Vagina (tissue), 2 donors: ENCODE measurements at regions not wholly inside any gene's neighbourhood (a gene's known extent, or its start where the extent isn't known, plus 50 kb on each side); places are given as distances from the start of the nearest gene placed in this dataset.

ENCODE experiments used
- POLR2A ChIP-seq, 2 donors: fragments of 450-650 bp; IDR thresholded peaks; one replicate each; pipeline ENCODE4 v1.6.1; 2017; ENCODE audit warnings: antibody characterized with exemption in 2 of 2, mild to moderate bottlenecking in 2 of 2, moderate library complexity in 2 of 2
- TF ChIP-seq, protein P1 (sequence below), 3 experiments: fragments of 450-650 bp in 2 of 3; fragments of 200-600 bp in 1 of 3; sonication (generic) in 1 of 3; IDR thresholded peaks; one replicate each; pipeline ENCODE4 v1.5.1; 2017 to 2019; ENCODE audit warnings: antibody characterized with exemption in 3 of 3, mild to moderate bottlenecking in 2 of 3, moderate library complexity in 2 of 3

- TF ChIP-seq POLR2A (IDR thresholded peaks at IDR 0.05) = no peak
- TF ChIP-seq, protein P1, sequence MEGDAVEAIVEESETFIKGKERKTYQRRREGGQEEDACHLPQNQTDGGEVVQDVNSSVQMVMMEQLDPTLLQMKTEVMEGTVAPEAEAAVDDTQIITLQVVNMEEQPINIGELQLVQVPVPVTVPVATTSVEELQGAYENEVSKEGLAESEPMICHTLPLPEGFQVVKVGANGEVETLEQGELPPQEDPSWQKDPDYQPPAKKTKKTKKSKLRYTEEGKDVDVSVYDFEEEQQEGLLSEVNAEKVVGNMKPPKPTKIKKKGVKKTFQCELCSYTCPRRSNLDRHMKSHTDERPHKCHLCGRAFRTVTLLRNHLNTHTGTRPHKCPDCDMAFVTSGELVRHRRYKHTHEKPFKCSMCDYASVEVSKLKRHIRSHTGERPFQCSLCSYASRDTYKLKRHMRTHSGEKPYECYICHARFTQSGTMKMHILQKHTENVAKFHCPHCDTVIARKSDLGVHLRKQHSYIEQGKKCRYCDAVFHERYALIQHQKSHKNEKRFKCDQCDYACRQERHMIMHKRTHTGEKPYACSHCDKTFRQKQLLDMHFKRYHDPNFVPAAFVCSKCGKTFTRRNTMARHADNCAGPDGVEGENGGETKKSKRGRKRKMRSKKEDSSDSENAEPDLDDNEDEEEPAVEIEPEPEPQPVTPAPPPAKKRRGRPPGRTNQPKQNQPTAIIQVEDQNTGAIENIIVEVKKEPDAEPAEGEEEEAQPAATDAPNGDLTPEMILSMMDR (IDR thresholded peaks at IDR 0.05) = no peak
Measured at GRCh38 chr13:44068169-44068568, 188.5 kb downstream of the LACC1 start.
